Gastrocnemius medialis (tissue), 4 donors: ENCODE measurements at regions not wholly inside any gene's neighbourhood (a gene's known extent, or its start where the extent isn't known, plus 50 kb on each side); places are given as distances from the start of the nearest gene placed in this dataset.

Source experiments
- CTCF ChIP-seq, 5 experiments: fragments of 450-650 bp in 3 of 5; fragments of 200-600 bp in 2 of 5; sonication (generic) in 2 of 5; IDR thresholded peaks in 4 of 5; conservative IDR thresholded peaks in 1 of 5; 1 replicate in 4 of 5; 2 replicates in 1 of 5; pipeline ENCODE4 v1.5.1; 2016 to 2019; ENCODE audit warnings: antibody characterized with exemption in 5 of 5, mild to moderate bottlenecking in 3 of 5, moderate library complexity in 3 of 5
- POLR2A ChIP-seq, 2 donors: fragments of 450-650 bp; IDR thresholded peaks; one replicate each; pipeline ENCODE4 v1.6.1; 2017; ENCODE audit warnings: antibody characterized with exemption in 2 of 2, mild to moderate bottlenecking in 2 of 2, moderate library complexity in 2 of 2

GRCh38 chr5:86749841-86750240 lies 132.1 kb downstream of the COX7C start:
- TF ChIP-seq POLR2A (IDR thresholded peaks at IDR 0.05): no peak
- TF ChIP-seq CTCF (IDR thresholded peaks at IDR 0.05 in 4 of 5, conservative IDR thresholded peaks at IDR 0.05 in 1 of 5): no peak
